ENCODE measurements at regions not wholly inside any gene's neighbourhood (a gene's known extent, or its start where the extent isn't known, plus 50 kb on each side); places are given as distances from the start of the nearest gene placed in this dataset.

- Histone ChIP-seq H3K27me3 (ENCODE audit: control insufficient read depth in 2 of 2, insufficient read depth in 2 of 2, low read length in 2 of 2) (no peaks in the 10 kb centered on the region), H3K9ac (replicated peaks; ENCODE audit: extremely low read depth, insufficient read depth, low read length) (no peak overlapping the region), H3K4me1 (ENCODE audit: control insufficient read depth, extremely low read depth, insufficient read depth, low read length) (peaks cover 17% of the 10 kb centered on the region), H3K4me2 (ENCODE audit: insufficient read depth, low read length) (no peak overlapping the region), H3K4me3 (replicated peaks in 1 of 3; ENCODE audit: insufficient read depth in 1 of 3, low read depth in 1 of 3, low read length in 3 of 3) (no peak overlapping the region), H2AFZ (ENCODE audit: low read depth, low read length) (no peak overlapping the region), H3K27ac (ENCODE audit: insufficient read depth, low read depth, low read length) (no peak overlapping the region), H3K36me3 (ENCODE audit: control insufficient read depth in 2 of 2, extremely low read depth in 1 of 2, insufficient read depth in 2 of 2, low read length in 2 of 2) (no peaks in the 10 kb centered on the region), H3K9me3 (replicated peaks; ENCODE audit: control insufficient read depth, insufficient read depth, low read length) (no peaks in the 10 kb centered on the region), H4K20me1 (replicated peaks; ENCODE audit: control insufficient read depth, extremely low read depth, insufficient read depth, low read length) (no peaks in the 10 kb centered on the region), H3K79me2 (ENCODE audit: control insufficient read depth, insufficient read depth, low read length) (no peaks in the 10 kb centered on the region), H3K9me1 (replicated peaks; ENCODE audit: control insufficient read depth, extremely low read depth, insufficient read depth, low read length) (no peaks in the 10 kb centered on the region)
- BruUV-seq (replicated peaks) = no TSS peak
- dilution Hi-C loops (cut with MboI; ENCODE audit: extremely low pct_ligation_motif_present, low sequenced_read_pairs) (no loop called here), intact Hi-C loops (cut with micrococcal nuclease) (loop anchor here (2.0 to 10.0 kb wide), 3 partner anchors 136 to 357 kb away; partner anchors contain the start of gene TLE4)
- TF ChIP-seq POLR2A (IDR thresholded peaks at IDR 0.05; ENCODE audit: low read depth, low read length) = no peak
- no peak for TF ChIP-seq EZH2 (IDR thresholded peaks at IDR 0.05; ENCODE audit: borderline replicate concordance, low read depth, low read length, severe bottlenecking)
- TF ChIP-seq JUN (IDR thresholded peaks at IDR 0.05; ENCODE audit: borderline replicate concordance, insufficient read depth, insufficient read length, low read depth) = no peak
- TF ChIP-seq POLR2AphosphoS5 (IDR thresholded peaks at IDR 0.05; ENCODE audit: insufficient read depth, low read depth, low read length) = no peak
- no peak for TF ChIP-seq CTCF (IDR thresholded peaks at IDR 0.05; ENCODE audit: extremely low read depth in 1 of 2, insufficient read depth in 1 of 2, low read depth in 1 of 2, low read length in 2 of 2)
- TF ChIP-seq MAX (IDR thresholded peaks at IDR 0.05; ENCODE audit: insufficient read depth, insufficient read length) = no peak
- POLR2A ChIA-PET = no interaction called here
- FAIRE-seq = no peak
- no peak for DNase-seq (ENCODE audit: low read depth, low spot score)
- CTCF ChIA-PET = interaction anchor here (1.4 to 1.5 kb wide), 2 partner anchors 12 to 136 kb away, joined by 3 to 6 read pairs; no protein-coding TSS in a partner anchor
These were observed 228.8 kb downstream of the TLE4 start for GRCh38 chr9:79800578-79800977.
